HEK293 (cell line): ENCODE measurements at regions not wholly inside any gene's neighbourhood (a gene's known extent, or its start where the extent isn't known, plus 50 kb on each side); places are given as distances from the start of the nearest gene placed in this dataset.

Experiments used
- MEIS1 ChIP-seq: sonication (generic); formaldehyde crosslinking; IDR thresholded peaks from 2 replicates; pipeline ENCODE4 v1.8.1; 2022; ENCODE audit warnings: missing genetic modification reagents, mild to moderate bottlenecking, borderline replicate concordance
- REST ChIP-seq: fragments of 450-650 bp; formaldehyde crosslinking; IDR thresholded peaks from 2 replicates; pipeline ENCODE4 v1.5.1; 2016; ENCODE audit warnings: missing biosample characterization, missing genetic modification characterization
- ZFP37 ChIP-seq: fragments of 450-650 bp; formaldehyde crosslinking; IDR thresholded peaks from 2 replicates; pipeline ENCODE4 v1.5.1; 2016; ENCODE audit warnings: missing biosample characterization, missing genetic modification characterization
- ZNF26 ChIP-seq: fragments of 450-650 bp; formaldehyde crosslinking; IDR thresholded peaks from 2 replicates; pipeline ENCODE4 v1.5.1; 2016; ENCODE audit warnings: missing biosample characterization, missing genetic modification characterization
- ZNF580 ChIP-seq: fragments of 450-650 bp; formaldehyde crosslinking; IDR thresholded peaks from 2 replicates; pipeline ENCODE4 v1.5.1; 2016; ENCODE audit warnings: missing biosample characterization, missing genetic modification characterization
- ZNF670 ChIP-seq: fragments of 450-650 bp; formaldehyde crosslinking; IDR thresholded peaks from 2 replicates; pipeline ENCODE4 v1.5.1; 2016; ENCODE audit warnings: missing biosample characterization, missing genetic modification characterization, low read depth
- ZSCAN30 ChIP-seq: fragments of 450-650 bp; IDR thresholded peaks from 2 replicates; pipeline ENCODE4 v1.5.1; 2018; ENCODE audit warnings: missing biosample characterization, mild to moderate bottlenecking, missing genetic modification characterization, moderate library complexity
- TF ChIP-seq, protein P1 (sequence below): IDR thresholded peaks from 2 replicates; pipeline ENCODE4 v1.6.1; 2011; ENCODE audit warnings: mild to moderate bottlenecking, low read depth, low read length, borderline replicate concordance
- TF ChIP-seq, protein P2 (sequence below): fragments of 450-650 bp; formaldehyde crosslinking; optimal IDR thresholded peaks from 2 replicates; pipeline ENCODE3; 2016; ENCODE audit warnings: missing biosample characterization, mild to moderate bottlenecking, missing genetic modification characterization
- TF ChIP-seq, protein P3 (sequence below): fragments of 450-650 bp; formaldehyde crosslinking; IDR thresholded peaks from 2 replicates; pipeline ENCODE4 v1.5.1; 2016; ENCODE audit warnings: missing biosample characterization, missing genetic modification characterization

DNA sequence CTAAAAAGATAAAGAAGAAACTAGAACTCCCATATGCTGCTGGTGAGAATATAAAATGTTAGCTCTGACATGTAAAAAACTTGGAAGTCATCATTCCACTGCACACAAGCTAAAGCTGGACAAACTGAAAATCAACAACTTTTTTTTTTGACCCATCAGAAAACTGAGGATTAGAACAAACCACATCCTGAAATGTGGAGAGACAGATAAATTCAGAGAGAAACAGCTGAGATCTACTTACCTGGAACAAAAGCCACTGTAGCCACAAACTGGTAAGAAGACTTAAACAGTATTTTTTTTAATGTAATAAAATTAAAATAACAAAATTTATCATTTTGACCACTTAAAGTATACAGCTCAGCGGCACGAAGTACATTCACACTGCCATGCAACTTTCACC is 408.5 kb upstream of the RGS17 start:
- TF ChIP-seq, protein P1, sequence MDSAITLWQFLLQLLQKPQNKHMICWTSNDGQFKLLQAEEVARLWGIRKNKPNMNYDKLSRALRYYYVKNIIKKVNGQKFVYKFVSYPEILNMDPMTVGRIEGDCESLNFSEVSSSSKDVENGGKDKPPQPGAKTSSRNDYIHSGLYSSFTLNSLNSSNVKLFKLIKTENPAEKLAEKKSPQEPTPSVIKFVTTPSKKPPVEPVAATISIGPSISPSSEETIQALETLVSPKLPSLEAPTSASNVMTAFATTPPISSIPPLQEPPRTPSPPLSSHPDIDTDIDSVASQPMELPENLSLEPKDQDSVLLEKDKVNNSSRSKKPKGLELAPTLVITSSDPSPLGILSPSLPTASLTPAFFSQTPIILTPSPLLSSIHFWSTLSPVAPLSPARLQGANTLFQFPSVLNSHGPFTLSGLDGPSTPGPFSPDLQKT: no peak
- TF ChIP-seq REST (tag by site-specific recombination) (no peak), ZNF670 (tag by site-specific recombination) (no peak), MEIS1 (CRISPR knock-in tag) (no peak), ZSCAN30 (no peak), ZNF26 (no peak), ZNF580 (no peak), ZFP37 (tag by site-specific recombination) (no peak)
- TF ChIP-seq, protein P2, sequence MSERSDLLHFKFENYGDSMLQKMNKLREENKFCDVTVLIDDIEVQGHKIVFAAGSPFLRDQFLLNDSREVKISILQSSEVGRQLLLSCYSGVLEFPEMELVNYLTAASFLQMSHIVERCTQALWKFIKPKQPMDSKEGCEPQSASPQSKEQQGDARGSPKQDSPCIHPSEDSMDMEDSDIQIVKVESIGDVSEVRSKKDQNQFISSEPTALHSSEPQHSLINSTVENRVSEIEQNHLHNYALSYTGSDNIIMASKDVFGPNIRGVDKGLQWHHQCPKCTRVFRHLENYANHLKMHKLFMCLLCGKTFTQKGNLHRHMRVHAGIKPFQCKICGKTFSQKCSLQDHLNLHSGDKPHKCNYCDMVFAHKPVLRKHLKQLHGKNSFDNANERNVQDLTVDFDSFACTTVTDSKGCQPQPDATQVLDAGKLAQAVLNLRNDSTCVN (tag by site-specific recombination): no peak
- TF ChIP-seq, protein P3, sequence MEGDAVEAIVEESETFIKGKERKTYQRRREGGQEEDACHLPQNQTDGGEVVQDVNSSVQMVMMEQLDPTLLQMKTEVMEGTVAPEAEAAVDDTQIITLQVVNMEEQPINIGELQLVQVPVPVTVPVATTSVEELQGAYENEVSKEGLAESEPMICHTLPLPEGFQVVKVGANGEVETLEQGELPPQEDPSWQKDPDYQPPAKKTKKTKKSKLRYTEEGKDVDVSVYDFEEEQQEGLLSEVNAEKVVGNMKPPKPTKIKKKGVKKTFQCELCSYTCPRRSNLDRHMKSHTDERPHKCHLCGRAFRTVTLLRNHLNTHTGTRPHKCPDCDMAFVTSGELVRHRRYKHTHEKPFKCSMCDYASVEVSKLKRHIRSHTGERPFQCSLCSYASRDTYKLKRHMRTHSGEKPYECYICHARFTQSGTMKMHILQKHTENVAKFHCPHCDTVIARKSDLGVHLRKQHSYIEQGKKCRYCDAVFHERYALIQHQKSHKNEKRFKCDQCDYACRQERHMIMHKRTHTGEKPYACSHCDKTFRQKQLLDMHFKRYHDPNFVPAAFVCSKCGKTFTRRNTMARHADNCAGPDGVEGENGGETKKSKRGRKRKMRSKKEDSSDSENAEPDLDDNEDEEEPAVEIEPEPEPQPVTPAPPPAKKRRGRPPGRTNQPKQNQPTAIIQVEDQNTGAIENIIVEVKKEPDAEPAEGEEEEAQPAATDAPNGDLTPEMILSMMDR: no peak
